NCI-H2107 treated with DMSO at 0.1 percent for 48 hours (cell line): ENCODE measurements at regions not wholly inside any gene's neighbourhood (a gene's known extent, or its start where the extent isn't known, plus 50 kb on each side); places are given as distances from the start of the nearest gene placed in this dataset.

ENCODE experiments used
- DNase-seq: peaks from one replicate; lab custom pipeline; 2025; ENCODE audit not compliant: unreplicated experiment; lab: John Stamatoyannopoulos, UW

DNA sequence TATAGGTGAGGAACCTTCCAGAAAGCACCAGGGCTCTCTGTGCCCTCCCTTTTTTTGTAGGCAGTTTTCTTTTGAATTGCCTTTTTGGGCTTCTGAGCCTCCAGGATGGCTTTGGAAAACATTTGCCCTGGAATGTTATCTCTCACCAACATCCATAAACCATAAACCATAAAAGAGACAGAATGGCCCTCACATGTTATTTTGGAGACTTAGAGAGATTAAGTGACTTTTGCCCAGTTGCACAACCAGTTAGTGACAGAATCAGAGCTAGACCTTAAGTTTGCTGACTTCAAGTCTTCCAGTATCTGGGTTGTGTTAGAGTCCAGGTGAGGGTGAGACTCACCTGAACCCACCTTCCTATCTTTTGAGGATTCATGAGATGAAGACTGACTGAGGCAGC lies 153.0 kb upstream of the STX18 start:
- DNase-seq, result no peak

- no peak for DNase-seq
Measured at GRCh38 chr4:4694296-4694772, 152.5 kb upstream of the STX18 start.

DNA sequence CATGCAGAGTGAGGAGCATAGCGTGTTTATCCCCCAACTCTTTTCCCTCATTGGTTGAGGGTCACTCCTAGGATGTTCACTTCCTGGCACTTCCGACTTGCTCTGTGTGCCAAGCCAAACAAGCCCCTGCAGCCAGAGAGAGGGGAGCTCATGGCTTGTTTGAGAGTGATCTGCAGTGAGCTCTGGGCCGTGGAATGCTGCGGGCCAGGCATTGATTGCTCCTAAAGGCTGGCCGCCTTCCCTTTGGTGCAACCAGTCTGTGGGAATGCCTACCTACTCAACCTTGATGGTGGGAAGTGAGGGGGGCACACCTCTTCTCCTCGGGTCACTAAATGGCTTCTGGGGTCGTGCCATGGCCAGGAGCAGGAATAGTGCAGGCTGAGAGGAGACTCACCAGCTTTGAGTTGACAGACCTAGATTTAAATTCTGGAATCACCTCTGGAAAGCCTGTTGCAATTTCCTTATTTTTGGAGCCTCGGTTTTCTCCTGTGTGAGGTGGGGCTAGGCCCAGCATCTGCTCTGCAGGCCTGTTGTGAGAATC lies 152.0 kb upstream of the STX18 start:
- no peak for DNase-seq

DNA sequence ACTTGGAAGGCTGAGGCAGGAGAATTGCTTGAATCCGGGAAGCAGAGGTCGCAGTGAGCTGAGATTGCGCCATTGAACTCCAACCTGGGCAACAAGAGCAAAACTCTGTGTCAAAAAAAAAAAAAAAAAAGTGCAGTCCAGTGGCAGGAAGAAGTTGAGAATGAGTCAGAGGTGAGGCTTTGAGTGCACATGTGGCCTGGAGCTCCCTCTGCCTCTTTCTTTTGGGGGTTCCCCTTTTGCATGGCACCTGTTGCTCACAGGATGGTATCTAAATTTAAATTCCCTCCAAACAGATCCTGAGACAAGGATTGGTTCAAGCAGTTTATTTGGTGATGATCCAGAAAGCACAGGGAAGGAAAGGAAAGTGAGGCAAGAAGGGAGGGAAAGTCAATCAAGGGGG lies 151.4 kb upstream of the STX18 start:
- no peak for DNase-seq

- DNase-seq, result no peak
Measured at GRCh38 chr4:4690854-4691253, 149.0 kb upstream of the STX18 start.

GRCh38 chr4:4689694-4690440 lies 148.0 kb upstream of the STX18 start:
- no peak for DNase-seq

DNA sequence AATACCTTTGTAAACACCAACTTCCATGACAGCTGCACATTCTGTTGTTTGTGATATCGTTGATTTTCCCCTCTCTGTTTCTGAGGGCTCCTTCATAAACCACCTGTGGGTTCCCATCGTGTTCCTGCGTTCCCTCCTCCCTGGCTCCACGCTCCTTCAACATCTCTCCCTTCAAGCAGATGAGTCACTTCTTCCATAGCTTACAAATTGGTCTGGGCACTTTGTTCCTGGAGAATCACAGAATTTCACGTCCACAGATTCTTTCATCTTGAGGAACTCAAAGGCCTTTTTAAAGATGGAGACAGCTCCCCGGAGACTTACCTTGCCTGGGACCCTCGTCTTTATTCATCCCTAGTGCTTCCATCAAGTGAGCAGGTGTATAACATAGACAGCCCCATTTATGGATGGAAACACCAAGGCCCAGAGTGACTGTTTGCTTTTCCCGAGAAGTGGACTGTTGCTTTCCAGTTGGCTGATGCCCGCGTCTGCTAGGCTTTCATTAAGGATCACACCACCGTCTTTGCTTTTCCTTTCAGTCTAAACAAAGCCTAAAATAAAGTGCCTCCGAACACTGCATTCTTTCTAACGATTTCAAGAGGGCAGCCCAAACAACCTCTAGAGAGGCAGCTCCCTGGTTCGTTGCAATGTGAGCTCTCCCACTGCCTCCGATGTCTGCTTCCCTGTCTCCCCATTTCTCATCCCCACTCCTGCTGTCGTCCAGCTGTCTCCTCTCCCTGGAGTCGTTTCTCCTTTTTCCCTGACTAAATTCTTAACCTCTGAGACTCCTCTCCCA lies 146.3 kb upstream of the STX18 start:
- DNase-seq, result no peak

- no peak for DNase-seq
Measured at GRCh38 chr4:4687100-4687499, 145.3 kb upstream of the STX18 start.

- DNase-seq, result no peak
Measured at GRCh38 chr4:4685810-4686795, 144.3 kb upstream of the STX18 start.

- DNase-seq, result no peak
Measured at GRCh38 chr4:4681653-4682052, 139.8 kb upstream of the STX18 start.

- DNase-seq, result no peak
Measured at GRCh38 chr4:4680758-4681157, 138.9 kb upstream of the STX18 start.

DNA sequence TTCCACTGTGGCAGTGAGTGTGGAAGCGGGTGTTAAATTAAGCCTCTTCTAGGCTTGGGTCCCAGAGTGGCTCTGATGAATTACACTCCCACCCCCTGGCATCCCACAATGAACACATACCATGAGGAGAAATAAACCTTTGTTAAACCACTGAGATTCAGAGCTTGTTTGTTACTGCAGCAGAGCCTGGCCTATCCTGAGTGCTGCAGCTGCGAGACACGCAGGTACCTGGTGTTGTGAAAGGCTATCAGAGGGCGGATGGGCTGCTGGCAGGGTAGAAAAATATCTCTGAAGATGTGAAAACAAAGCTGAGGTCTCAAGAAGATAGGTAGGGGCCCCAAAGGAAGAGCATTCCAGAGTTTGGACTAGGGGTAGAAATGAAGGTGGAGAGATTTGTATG lies 138.4 kb upstream of the STX18 start:
- DNase-seq, result no peak

DNA sequence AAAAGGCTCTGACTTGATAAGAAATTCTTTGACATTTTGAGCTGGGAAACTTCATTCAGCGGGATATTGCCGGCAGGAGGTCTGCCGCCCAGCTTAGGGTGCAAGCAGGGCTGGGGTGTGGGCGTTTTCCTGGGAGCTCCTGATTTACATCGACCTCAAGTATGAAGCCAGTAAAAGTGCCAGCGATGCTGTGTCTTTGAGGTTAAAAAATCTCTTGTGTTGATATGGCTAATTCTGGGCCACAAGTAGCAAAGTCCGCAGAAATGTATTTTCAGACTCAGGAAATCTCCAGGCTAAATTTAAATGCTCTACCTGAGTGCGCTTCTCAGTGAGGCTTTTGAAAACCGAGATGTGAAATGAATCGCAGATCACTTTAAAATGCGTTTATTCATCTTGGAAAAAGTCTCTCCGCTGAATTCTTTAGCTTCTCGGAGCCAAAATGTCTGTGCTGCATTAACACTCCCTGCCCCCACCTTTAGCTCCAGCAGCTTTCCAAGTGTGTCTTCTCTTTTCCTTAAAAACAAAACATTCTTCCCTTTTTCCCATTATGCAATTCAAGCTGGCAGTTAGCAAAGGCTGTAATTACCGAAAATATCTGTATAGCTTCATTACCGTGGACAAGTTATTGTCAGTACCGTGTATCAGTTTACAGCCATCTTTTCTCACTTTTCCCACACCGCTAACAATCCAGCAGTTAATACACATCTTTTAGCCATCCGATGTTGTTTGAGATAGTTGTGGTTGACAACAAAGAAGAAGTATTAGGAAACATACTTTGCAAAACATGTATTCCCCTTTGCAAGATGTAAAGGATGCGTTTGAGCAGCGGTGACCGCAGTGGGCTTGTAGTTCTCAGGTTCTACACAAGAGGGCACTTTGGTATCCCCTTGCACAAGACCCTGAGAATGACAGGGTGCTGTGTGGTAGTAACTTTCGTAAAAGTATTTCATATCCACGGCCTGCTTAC lies 136.0 kb upstream of the STX18 start:
- no peak for DNase-seq

GRCh38 chr4:4675641-4676040 lies 133.8 kb upstream of the STX18 start:
- no peak for DNase-seq

DNA sequence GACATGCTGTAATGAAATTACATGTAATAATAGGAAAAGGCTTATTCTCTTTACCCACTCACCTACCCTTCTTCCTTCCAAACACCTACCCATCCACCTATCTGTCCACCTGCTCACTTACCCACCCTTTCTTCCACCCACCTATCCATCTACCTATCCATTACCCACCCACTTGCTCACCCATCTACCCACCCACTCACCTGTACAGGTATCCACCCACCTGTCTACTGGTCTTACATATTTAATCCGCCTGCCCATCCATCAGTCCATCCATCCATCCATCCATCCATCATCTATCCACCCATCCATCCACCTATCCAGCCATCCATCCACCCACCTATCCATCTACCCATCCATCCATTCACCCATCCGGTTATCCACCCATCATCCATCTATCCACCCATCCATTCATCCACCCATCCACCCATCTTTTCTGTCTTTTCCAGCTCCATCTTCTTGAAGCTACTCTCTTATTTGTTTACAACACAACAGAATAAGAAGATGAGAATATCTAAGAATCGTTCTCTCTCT lies 133.3 kb upstream of the STX18 start:
- no peak for DNase-seq

DNA sequence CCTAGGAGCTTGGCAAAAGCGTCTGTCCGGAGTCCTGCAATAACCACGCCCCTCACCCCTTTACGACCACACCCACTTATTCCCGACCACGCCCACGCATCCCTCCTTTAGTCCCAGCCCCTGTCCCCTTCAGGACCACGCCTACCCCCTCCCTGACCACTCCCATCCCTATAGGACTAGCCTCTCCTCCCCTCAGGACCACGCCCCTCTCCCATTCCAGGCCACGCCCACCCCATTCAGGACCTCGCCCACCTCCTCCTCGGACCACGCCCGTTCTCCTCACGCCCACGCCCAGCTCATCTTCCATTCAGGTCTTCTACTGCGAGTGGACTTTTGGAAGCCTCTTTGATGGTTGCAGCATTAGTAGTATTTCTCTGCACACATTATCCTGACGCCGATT lies 131.2 kb upstream of the STX18 start:
- no peak for DNase-seq

DNA sequence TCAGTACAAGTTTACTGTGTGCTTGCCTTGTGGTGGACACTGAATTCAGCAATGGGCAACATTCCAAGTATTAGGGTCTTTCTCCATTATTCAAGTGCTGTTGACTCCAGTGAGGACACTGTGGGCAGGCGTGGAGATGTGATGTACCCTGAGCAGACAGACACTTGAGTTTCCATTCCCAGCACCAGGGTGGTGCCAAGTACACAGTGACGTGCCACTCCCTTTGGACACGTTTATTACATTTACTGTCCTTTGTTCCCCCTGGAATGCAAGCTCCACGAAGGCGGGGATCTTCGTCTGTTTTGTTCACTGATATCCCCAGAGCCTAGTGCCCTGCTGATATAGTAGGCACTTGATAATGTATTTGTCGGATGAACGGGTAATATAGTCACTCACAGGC lies 130.6 kb upstream of the STX18 start:
- DNase-seq, result no peak

- no peak for DNase-seq
Measured at GRCh38 chr4:4671774-4672349, 130.0 kb upstream of the STX18 start.

DNA sequence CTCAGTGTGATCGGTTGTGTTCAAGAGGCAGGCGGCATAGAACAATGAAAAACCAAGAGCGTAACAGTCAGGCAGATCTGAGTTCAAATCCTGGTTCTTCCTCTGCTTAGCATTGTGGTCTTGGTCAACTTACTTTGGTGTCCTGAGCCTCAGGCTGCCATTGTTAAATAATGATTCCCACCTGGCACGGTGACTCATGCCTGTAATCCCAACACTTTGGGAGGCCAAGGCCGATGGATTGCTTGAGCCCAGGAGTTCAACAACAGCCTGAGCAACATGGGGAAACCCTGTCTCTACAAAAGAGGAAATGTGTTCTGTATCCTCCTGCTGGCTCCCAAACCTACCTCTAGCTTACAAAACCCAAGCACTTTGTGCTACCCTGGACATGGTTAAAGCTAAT lies 129.0 kb upstream of the STX18 start:
- no peak for DNase-seq
